ENCODE measurements at regions not wholly inside any gene's neighbourhood (a gene's known extent, or its start where the extent isn't known, plus 50 kb on each side); places are given as distances from the start of the nearest gene placed in this dataset.

DNA sequence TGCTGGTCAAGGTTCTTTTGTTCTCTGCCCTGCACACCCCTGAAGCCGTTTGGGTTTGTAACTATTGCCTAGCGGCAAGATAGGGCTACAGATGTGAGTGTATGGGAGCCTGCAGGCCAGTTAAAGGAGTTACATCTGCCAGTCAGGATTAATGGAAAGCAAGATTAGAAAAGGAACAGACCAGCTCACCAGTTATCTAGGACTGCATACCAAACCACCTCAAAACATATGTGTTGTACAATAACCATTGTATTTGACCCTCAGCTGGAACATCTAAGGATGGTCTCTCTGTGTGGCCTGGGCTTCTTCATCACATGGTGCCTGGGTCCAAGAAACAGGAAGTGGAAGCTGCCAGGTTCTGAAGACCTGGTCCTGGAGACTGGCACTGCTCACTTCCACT lies 52.5 kb upstream of the FBXO28 start:
- no peak for TF ChIP-seq EP300 (IDR thresholded peaks at IDR 0.05)
- WGBS, 3 donors, result 45 to 61% (median 52%) methylated on average over 2 of the region's 2 CpGs
- H3K27ac ChIP-seq, result no peak overlapping the region
- no peaks in the 10 kb centered on the region for H3K27me3 ChIP-seq
- peaks cover 0 to 4% of the 10 kb centered on the region in 2 donors for H3K9me3 ChIP-seq
- H3K36me3 ChIP-seq, result no peaks in the 10 kb centered on the region
- H3K4me3 ChIP-seq, result no peak overlapping the region
- DNase-seq, result no peak
- intact Hi-C loops (cut with DNase I), result no loop called here
- no peaks in the 10 kb centered on the region for H3K4me1 ChIP-seq (ENCODE audit: insufficient read depth)

DNA sequence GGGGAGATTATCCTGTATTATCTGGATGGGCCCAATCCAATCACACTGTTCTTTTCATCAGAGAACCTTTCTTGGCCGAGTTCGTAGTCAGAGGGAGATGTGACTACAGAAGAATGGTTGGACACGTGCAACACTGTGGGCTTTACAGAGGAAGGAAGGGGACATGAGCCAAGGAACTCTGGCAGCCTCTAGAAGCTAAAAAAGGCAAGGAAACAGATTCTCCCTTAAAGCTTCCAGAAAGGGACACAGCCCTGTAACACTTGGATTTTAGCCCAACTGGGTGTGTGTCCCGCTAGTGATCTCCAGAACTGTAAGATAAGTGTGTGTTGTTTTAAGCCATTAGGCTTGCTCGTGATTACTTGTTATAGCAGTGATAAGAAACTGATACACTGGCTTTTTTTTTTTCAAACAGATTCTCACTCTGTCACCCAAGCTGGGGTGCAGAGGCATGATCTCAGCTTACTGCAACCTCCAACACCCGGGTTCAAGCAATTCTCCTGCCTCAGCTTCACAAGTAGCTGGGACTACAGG lies 53.9 kb upstream of the FBXO28 start:
- H3K27me3 ChIP-seq, result no peaks in the 10 kb centered on the region
- no peak overlapping the region for H3K4me3 ChIP-seq
- WGBS, 3 donors, result 72 to 76% (median 73%) methylated on average over 6 of the region's 6 CpGs
- intact Hi-C loops (cut with DNase I), result no loop called here
- TF ChIP-seq EP300 (IDR thresholded peaks at IDR 0.05), result no peak
- TF ChIP-seq, protein P1, sequence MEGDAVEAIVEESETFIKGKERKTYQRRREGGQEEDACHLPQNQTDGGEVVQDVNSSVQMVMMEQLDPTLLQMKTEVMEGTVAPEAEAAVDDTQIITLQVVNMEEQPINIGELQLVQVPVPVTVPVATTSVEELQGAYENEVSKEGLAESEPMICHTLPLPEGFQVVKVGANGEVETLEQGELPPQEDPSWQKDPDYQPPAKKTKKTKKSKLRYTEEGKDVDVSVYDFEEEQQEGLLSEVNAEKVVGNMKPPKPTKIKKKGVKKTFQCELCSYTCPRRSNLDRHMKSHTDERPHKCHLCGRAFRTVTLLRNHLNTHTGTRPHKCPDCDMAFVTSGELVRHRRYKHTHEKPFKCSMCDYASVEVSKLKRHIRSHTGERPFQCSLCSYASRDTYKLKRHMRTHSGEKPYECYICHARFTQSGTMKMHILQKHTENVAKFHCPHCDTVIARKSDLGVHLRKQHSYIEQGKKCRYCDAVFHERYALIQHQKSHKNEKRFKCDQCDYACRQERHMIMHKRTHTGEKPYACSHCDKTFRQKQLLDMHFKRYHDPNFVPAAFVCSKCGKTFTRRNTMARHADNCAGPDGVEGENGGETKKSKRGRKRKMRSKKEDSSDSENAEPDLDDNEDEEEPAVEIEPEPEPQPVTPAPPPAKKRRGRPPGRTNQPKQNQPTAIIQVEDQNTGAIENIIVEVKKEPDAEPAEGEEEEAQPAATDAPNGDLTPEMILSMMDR (IDR thresholded peaks at IDR 0.05), result no peak
- TF ChIP-seq POLR2A (IDR thresholded peaks at IDR 0.05), result no peak
- no peak for DNase-seq
- no peaks in the 10 kb centered on the region for H3K36me3 ChIP-seq
- H3K4me1 ChIP-seq (ENCODE audit: insufficient read depth), result no peaks in the 10 kb centered on the region
- H3K9me3 ChIP-seq, result peaks cover 0 to 4% of the 10 kb centered on the region in 2 donors
- H3K27ac ChIP-seq, result no peak overlapping the region

DNA sequence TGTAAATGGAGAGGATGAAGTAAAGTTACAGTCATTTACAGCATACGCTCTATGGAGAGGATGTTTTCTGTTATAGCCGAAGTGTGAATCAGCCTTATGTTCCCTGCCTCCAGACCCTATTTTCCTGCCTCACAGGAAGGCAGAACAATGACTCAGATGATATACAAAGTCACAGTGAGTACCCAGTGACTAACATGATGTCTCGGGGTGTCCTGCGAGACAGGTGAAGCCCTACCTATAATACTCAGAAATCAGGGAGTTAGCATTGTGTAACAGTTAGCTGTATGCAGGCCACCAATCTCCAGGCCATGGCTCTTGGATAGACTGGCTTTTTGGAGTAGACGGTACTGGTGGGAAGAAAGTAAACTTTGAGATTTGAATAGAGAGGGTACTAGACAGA lies 55.6 kb upstream of the FBXO28 start:
- Histone ChIP-seq H3K4me3 (no peak overlapping the region), H3K27me3 (no peaks in the 10 kb centered on the region), H3K27ac (no peak overlapping the region), H3K36me3 (no peaks in the 10 kb centered on the region), H3K9me3 (peaks cover 0 to 4% of the 10 kb centered on the region in 2 donors), H3K4me1 (ENCODE audit: insufficient read depth) (no peaks in the 10 kb centered on the region)
- 90 to 94% (median 90%) methylated on average over 5 of the region's 5 CpGs for WGBS, 3 donors
- intact Hi-C loops (cut with DNase I), result no loop called here
- TF ChIP-seq, protein P1 (IDR thresholded peaks at IDR 0.05), result no peak
- TF ChIP-seq EP300 (IDR thresholded peaks at IDR 0.05) (no peak), POLR2A (IDR thresholded peaks at IDR 0.05) (no peak)
- no peak for DNase-seq

DNA sequence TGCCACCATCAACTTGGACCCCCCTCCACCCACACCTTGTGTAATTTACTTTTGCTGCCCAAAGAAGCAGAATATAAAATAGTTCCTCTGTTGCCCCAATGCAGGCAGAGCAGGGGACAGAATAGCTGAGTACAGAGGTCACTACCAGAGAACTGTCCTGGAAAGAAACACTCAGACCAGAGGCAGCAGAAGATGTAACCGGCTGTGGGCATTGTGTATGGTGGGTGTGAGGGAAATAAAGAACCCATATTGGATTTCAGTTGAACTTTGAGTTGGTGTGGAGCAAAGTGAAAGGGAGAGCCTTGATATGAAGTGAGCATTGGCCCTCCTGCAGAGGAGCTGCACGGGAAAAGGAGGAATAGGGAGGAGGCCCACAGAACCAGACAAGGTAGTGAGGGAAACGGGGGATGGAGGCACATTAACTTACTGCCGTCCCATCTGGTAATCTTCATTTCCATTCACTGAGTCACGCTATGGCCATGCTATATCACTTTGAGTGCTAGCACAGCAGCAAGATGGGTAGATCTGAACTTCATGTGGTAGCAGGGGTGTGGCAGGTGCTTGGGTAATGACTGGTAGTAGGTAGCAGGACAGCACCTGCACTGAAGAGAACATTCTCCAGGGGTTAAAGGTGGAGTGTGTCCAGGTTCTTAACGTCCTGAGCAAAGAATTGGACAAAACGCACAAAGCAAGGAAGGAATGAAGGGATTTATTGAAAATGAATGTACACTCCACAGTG lies 56.3 kb upstream of the FBXO28 start:
- intact Hi-C loops (cut with DNase I), result no loop called here
- no peak overlapping the region for H3K4me3 ChIP-seq
- H3K4me1 ChIP-seq (ENCODE audit: insufficient read depth), result no peaks in the 10 kb centered on the region
- TF ChIP-seq EP300 (IDR thresholded peaks at IDR 0.05), result no peak
- TF ChIP-seq POLR2A (IDR thresholded peaks at IDR 0.05), result no peak
- TF ChIP-seq, protein P1 (IDR thresholded peaks at IDR 0.05), result no peak
- H3K27ac ChIP-seq, result no peak overlapping the region
- DNase-seq, result no peak
- H3K27me3 ChIP-seq, result no peaks in the 10 kb centered on the region
- 74 to 83% (median 77%) methylated on average over 7 of the region's 7 CpGs for WGBS, 3 donors
- peaks cover 0 to 4% of the 10 kb centered on the region in 2 donors for H3K9me3 ChIP-seq
- no peaks in the 10 kb centered on the region for H3K36me3 ChIP-seq

- Histone ChIP-seq H3K36me3 (no peaks in the 10 kb centered on the region), H3K27me3 (no peaks in the 10 kb centered on the region), H3K4me1 (ENCODE audit: insufficient read depth) (no peaks in the 10 kb centered on the region), H3K27ac (no peak overlapping the region), H3K9me3 (no peaks in the 10 kb centered on the region), H3K4me3 (no peak overlapping the region)
- intact Hi-C loops (cut with DNase I), result no loop called here
- WGBS, 3 donors, result 51 to 63% (median 51%) methylated on average over 3 of the region's 3 CpGs
- no peak for DNase-seq
- TF ChIP-seq, protein P1 (IDR thresholded peaks at IDR 0.05), result no peak
- TF ChIP-seq POLR2A (IDR thresholded peaks at IDR 0.05), result no peak
- TF ChIP-seq EP300 (IDR thresholded peaks at IDR 0.05), result no peak
Observed at GRCh38 chr1:224054611-224055010, 59.3 kb upstream of the FBXO28 start.

Data from ovary (tissue), 7 donors.